ENCODE measurements at regions not wholly inside any gene's neighbourhood (a gene's known extent, or its start where the extent isn't known, plus 50 kb on each side); places are given as distances from the start of the nearest gene placed in this dataset.
"Not testable (repeated sequence)": the region's sequence is repeated elsewhere in the genome, so short reads cannot be mapped to it uniquely, and the experiment has no call there.

DNA sequence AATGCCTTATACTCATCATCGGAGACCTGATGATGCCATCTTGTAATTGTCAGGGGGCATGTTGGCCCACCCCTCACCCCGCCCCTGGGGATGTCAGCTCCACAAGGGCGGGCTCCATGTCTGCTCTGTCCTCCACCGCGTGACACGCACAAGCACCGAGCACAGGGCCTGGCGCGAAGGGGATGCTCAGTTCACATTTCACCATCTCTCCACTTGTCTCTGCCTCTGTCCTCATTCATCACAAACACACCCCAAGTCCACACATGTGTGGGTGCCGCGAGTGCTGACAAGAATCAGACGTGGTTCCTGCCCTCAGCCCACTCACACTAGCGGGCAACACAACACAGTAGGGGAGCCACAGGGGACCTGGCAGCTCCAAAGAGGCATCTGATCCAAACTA, 151.2 kb upstream of the PTPN1 start:
- H3K27me3 ChIP-seq (ENCODE audit: control insufficient read depth, insufficient read depth, low read length) = no peaks in the 10 kb centered on the region
- H3K4me1 ChIP-seq (ENCODE audit: control insufficient read depth in 2 of 3, insufficient read depth in 2 of 3, low read depth in 1 of 3, low read length in 3 of 3) = no peaks in the 10 kb centered on the region
- no peak overlapping the region for H3K27ac ChIP-seq (ENCODE audit: low read depth in 2 of 2, low read length in 2 of 2)
- no peak for FAIRE-seq
- H3K9ac ChIP-seq (ENCODE audit: low read length in 3 of 3) = no peak overlapping the region
- no peak overlapping the region for H3K4me3 ChIP-seq (ENCODE audit: low read length in 3 of 3)
- no peak for DNase-seq
- TF ChIP-seq, protein P1, sequence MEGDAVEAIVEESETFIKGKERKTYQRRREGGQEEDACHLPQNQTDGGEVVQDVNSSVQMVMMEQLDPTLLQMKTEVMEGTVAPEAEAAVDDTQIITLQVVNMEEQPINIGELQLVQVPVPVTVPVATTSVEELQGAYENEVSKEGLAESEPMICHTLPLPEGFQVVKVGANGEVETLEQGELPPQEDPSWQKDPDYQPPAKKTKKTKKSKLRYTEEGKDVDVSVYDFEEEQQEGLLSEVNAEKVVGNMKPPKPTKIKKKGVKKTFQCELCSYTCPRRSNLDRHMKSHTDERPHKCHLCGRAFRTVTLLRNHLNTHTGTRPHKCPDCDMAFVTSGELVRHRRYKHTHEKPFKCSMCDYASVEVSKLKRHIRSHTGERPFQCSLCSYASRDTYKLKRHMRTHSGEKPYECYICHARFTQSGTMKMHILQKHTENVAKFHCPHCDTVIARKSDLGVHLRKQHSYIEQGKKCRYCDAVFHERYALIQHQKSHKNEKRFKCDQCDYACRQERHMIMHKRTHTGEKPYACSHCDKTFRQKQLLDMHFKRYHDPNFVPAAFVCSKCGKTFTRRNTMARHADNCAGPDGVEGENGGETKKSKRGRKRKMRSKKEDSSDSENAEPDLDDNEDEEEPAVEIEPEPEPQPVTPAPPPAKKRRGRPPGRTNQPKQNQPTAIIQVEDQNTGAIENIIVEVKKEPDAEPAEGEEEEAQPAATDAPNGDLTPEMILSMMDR (IDR thresholded peaks at IDR 0.05; ENCODE audit: borderline replicate concordance, extremely low read depth, insufficient read depth) = no peak
- no peaks in the 10 kb centered on the region for H3K36me3 ChIP-seq (ENCODE audit: control insufficient read depth in 2 of 3, insufficient read depth in 3 of 3, low read length in 3 of 3)
- intact Hi-C loops (cut with DNase I) = no loop called here
- H3K9me3 ChIP-seq (ENCODE audit: control insufficient read depth in 2 of 3, insufficient read depth in 1 of 3, low read length in 3 of 3) = no peaks in the 10 kb centered on the region

DNA sequence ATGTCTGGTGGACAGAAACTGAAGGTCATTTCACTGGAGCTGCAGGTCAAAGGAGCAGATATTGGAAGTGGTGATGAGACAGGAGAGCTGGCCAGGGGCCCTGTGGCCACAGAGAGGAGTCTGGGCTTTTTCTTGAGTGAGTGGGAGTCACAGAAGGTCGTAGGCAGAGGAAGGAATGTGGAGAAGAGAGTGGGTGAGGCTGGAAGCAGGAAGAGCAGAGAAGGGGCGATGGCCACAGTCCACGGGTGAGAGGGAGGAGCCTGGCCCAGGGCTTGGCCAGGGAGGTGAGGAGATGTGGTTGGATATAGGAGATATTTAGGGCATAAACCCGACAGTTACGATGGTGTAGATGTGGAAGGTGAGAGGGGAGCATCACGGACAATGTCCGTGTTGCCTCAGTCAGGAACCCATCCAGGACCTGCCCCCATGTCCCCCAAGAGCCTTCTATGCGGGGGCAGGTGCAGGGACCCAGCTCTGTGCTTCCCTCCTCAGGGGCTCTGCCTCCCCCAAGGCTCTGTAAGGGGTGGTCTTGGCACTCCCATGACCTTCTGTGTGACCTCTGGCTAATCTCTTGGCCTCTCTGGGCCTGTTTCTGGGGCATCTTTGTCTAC, 150.5 kb upstream of the PTPN1 start:
- no peaks in the 10 kb centered on the region for H3K9me3 ChIP-seq (ENCODE audit: control insufficient read depth in 2 of 3, insufficient read depth in 1 of 3, low read length in 3 of 3)
- no peaks in the 10 kb centered on the region for H3K27me3 ChIP-seq (ENCODE audit: control insufficient read depth, insufficient read depth, low read length)
- no peak overlapping the region for H3K4me3 ChIP-seq (ENCODE audit: low read length in 3 of 3)
- DNase-seq = peak in 1 of 5 donors; percentile 46
- FAIRE-seq = no peak
- intact Hi-C loops (cut with DNase I) = no loop called here
- H3K4me1 ChIP-seq (ENCODE audit: control insufficient read depth in 2 of 3, insufficient read depth in 2 of 3, low read depth in 1 of 3, low read length in 3 of 3) = no peaks in the 10 kb centered on the region
- TF ChIP-seq, protein P1 (IDR thresholded peaks at IDR 0.05; ENCODE audit: borderline replicate concordance, extremely low read depth, insufficient read depth) = no peak
- H3K36me3 ChIP-seq (ENCODE audit: control insufficient read depth in 2 of 3, insufficient read depth in 3 of 3, low read length in 3 of 3) = no peaks in the 10 kb centered on the region
- no peak overlapping the region for H3K27ac ChIP-seq (ENCODE audit: low read depth in 2 of 2, low read length in 2 of 2)
- H3K9ac ChIP-seq (ENCODE audit: low read length in 3 of 3) = no peak overlapping the region

DNA sequence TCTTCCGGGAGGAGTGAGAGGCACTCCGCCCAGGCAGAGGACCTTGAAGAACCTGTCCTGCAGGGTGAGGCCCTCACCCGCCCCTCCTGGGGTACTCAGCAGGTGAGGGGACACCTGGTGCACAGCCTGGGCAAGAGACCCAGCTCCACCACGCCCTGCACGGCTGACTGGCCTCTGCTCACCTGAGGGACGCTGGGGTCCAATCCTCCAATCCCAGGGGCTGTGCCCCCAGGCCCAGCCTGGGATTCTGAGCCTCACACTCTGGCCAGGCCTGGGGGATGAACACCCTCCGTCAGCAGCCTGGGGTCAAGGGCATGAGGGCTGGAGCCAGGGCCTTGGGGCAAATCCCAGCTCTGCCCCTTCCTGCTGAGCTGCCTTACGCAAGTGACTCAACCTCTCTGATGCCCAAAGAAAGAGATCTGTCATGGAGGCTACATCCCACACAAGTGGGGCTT, 149.9 kb upstream of the PTPN1 start:
- Histone ChIP-seq H3K4me3 (ENCODE audit: low read length in 3 of 3) (no peak overlapping the region), H3K9ac (ENCODE audit: low read length in 3 of 3) (no peak overlapping the region), H3K36me3 (ENCODE audit: control insufficient read depth in 2 of 3, insufficient read depth in 3 of 3, low read length in 3 of 3) (no peaks in the 10 kb centered on the region), H3K27ac (ENCODE audit: low read depth in 2 of 2, low read length in 2 of 2) (no peak overlapping the region), H3K4me1 (ENCODE audit: control insufficient read depth in 2 of 3, insufficient read depth in 2 of 3, low read depth in 1 of 3, low read length in 3 of 3) (no peaks in the 10 kb centered on the region), H3K27me3 (ENCODE audit: control insufficient read depth, insufficient read depth, low read length) (no peaks in the 10 kb centered on the region), H3K9me3 (ENCODE audit: control insufficient read depth in 2 of 3, insufficient read depth in 1 of 3, low read length in 3 of 3) (no peaks in the 10 kb centered on the region)
- FAIRE-seq = no peak
- intact Hi-C loops (cut with DNase I) = no loop called here
- TF ChIP-seq, protein P1 (IDR thresholded peaks at IDR 0.05; ENCODE audit: borderline replicate concordance, extremely low read depth, insufficient read depth) = no peak
- DNase-seq = peak in 1 of 5 donors; percentile 74

DNA sequence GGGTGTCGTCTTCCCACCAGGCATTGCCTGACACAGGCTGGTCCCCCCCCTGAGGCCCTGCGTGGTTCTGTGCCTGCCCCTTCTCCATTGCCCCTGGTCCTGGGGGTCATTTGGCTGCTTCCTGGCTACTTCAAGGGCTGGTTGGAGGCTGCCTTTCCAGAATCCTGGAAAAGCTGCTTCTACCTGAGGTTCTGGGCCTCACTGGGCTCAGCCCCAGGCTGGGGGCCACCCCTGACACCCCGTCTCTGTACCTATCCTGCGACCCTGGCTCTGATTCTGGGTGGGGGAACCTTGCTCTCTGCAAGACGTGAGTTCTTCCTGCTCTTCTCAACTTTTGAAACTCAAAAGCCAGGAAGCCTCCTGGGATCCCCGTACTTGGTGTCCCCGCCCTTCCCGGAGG, 149.3 kb upstream of the PTPN1 start:
- TF ChIP-seq, protein P1 (IDR thresholded peaks at IDR 0.05; ENCODE audit: borderline replicate concordance, extremely low read depth, insufficient read depth) = no peak
- Histone ChIP-seq H3K4me3 (ENCODE audit: low read length in 3 of 3) (no peak overlapping the region), H3K27ac (ENCODE audit: low read depth in 2 of 2, low read length in 2 of 2) (no peak overlapping the region), H3K36me3 (ENCODE audit: control insufficient read depth in 2 of 3, insufficient read depth in 3 of 3, low read length in 3 of 3) (no peaks in the 10 kb centered on the region), H3K9ac (ENCODE audit: low read length in 3 of 3) (no peak overlapping the region), H3K9me3 (ENCODE audit: control insufficient read depth in 2 of 3, insufficient read depth in 1 of 3, low read length in 3 of 3) (no peaks in the 10 kb centered on the region), H3K4me1 (ENCODE audit: control insufficient read depth in 2 of 3, insufficient read depth in 2 of 3, low read depth in 1 of 3, low read length in 3 of 3) (no peaks in the 10 kb centered on the region), H3K27me3 (ENCODE audit: control insufficient read depth, insufficient read depth, low read length) (no peaks in the 10 kb centered on the region)
- no peak for FAIRE-seq
- intact Hi-C loops (cut with DNase I) = no loop called here
- DNase-seq = peak in 1 of 5 donors; percentile 28

DNA sequence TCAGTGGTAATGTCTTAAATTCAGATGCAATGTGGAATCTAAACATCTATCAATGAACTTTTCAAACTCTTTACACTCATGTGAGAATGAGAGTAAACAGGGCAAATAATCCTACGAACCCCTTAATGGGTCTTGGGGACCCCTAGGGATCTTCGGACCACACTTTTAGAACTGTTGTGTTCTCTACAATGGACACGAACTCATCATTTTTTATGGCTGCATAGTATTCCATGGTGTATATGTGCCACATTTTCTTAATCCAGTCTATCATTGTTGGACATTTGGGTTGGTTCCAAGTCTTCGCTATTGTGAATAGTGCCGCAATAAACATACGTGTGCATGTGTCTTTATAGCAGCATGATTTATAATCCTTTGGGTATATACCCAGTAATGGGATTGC, 148.0 kb upstream of the PTPN1 start:
- DNase-seq; H3K9me3 ChIP-seq (ENCODE audit: control insufficient read depth in 2 of 3, insufficient read depth in 1 of 3, low read length in 3 of 3); H3K4me3 ChIP-seq (ENCODE audit: low read length in 3 of 3); H3K9ac ChIP-seq (ENCODE audit: low read length in 3 of 3); H3K4me1 ChIP-seq (ENCODE audit: control insufficient read depth in 2 of 3, insufficient read depth in 2 of 3, low read depth in 1 of 3, low read length in 3 of 3); H3K27me3 ChIP-seq (ENCODE audit: control insufficient read depth, insufficient read depth, low read length); H3K27ac ChIP-seq (ENCODE audit: low read depth in 2 of 2, low read length in 2 of 2); H3K36me3 ChIP-seq (ENCODE audit: control insufficient read depth in 2 of 3, insufficient read depth in 3 of 3, low read length in 3 of 3); FAIRE-seq; intact Hi-C loops (cut with DNase I): not testable (repeated sequence)

Data from kidney (tissue), 13 donors.